T follicular helper cell (primary cell): ENCODE measurements at regions not wholly inside any gene's neighbourhood (a gene's known extent, or its start where the extent isn't known, plus 50 kb on each side); places are given as distances from the start of the nearest gene placed in this dataset.

ENCODE experiments used
- DNase-seq: peaks from one replicate; pipeline ENCODE4 v3.0.0-alpha.2; 2020; ENCODE audit warnings: low read depth

- DNase-seq: no peak
Measured at GRCh38 chr2:238635647-238636051, 208.9 kb downstream of the ASB1 start.

GRCh38 chr2:238636269-238637073, 209.7 kb downstream of the ASB1 start:
- DNase-seq: no peak

- DNase-seq: no peak
Measured at GRCh38 chr2:238638100-238638981, 209.5 kb upstream of the TWIST2 start.

DNA sequence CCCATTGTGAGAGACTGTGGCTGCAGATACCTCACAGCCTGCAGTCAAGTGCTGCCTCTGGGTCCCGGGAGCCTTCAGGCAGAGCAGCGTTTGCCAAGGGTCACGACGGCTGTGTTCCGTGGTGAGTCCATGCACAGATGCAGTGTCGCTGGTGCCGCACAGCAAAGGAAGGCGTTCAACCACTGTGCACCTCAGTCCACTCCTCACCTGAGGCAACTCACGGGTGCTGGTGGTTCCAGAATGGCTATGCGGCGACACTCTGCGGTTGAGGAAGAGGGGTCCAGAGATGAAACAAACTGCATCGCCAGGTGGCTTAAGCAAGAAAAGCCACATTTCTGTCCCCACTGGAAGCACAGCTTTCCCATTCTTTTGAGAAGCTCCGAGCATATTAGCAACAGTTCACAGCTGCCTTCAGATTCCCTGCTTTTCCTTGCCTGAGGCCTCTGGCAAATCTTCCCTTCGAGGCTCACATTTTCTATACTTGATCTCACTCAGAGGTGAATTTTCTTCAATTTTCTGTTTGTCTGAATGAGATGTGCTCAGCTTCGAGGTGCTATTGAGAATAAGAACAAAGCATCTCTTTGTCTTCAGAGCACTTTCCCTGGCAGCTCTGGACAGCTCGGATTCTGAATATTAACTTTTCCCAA, 208.8 kb upstream of the TWIST2 start:
- DNase-seq: no peak

DNA sequence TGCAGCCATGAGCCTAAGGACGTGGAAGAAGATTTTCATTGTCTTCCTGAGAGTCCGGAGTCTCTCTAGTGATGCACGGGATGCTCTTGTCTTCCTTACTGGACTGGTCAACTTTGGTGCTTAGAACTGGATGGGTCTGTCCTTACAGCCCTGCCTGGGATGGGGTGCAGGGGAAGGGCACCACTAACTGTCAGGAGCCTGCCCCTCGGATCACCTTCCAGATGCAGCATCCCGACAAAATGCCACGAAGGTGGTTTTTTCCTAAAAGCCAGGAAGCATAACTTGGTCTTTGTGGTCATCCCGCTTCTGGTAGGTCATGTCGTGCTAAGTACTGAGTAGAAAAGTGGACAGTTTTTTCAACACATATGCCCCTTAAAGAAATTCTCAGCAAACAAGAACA, 207.4 kb upstream of the TWIST2 start:
- no peak for DNase-seq

GRCh38 chr2:238642973-238643372, 204.9 kb upstream of the TWIST2 start:
- no peak for DNase-seq

DNA sequence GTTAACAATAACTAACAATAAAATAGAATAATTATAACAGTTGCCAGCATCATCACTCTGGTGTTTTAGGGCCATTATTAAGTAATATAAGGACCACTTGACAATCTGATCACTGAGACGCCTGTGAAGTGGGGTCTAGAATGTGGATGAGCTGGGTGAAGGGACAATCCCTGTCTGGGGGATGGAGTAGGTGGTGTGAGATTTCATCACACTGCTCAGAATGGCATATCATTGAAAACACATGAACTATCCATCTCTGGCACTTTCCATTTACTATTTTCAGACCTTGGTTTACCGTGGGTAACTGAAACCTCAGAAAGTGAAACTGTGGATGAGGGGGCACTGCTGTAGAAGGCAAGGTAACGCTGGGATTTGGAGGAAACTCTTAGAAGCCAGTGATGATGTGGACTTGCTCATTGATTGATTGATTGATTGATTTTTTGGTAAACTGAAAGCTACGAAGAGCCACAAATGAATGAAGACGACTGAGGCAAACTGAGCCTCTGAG, 204.4 kb upstream of the TWIST2 start:
- no peak for DNase-seq

- no peak for DNase-seq
Measured at GRCh38 chr2:238644095-238645081, 203.5 kb upstream of the TWIST2 start.

- no peak for DNase-seq
Measured at GRCh38 chr2:238645095-238645494, 202.8 kb upstream of the TWIST2 start.

DNA sequence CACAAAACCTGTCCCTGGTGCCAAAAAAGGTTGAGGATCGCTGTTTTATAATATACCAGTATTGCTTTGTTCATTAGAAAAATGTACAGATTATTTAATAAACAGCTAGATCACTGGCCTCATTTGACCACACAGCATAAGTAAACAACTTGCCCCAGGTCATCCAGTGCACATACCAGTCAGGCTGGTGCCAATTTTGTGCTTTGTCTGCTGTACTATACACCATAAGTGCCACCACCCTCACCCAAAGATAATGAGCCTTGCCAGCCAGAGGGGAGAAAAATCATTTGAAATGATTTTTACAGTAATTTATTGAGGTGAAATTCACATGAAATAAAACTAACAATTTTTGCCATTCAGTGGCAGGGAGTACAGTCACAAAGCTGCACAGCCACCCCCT, 202.2 kb upstream of the TWIST2 start:
- no peak for DNase-seq

DNA sequence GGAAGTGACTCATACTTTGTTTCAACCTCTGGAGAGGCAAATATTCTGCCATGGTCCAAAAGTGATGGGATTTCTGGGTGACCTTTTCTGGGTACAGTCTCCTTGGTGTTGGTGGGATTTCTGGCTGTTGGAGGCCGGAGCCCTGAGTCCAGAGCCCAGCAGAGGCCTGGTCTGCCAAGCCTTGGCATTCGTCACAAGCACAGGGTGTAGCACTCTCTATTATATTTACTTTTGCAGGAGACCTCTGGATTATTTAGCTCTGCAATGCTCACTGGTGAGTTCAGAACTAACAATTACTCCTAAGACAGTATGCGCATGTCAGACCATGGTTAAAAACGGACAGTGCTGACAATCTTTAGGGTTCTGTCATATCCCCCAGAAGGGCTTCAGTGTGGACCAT, 201.6 kb upstream of the TWIST2 start:
- DNase-seq: no peak

- no peak for DNase-seq
Measured at GRCh38 chr2:238646803-238647202, 201.1 kb upstream of the TWIST2 start.

DNA sequence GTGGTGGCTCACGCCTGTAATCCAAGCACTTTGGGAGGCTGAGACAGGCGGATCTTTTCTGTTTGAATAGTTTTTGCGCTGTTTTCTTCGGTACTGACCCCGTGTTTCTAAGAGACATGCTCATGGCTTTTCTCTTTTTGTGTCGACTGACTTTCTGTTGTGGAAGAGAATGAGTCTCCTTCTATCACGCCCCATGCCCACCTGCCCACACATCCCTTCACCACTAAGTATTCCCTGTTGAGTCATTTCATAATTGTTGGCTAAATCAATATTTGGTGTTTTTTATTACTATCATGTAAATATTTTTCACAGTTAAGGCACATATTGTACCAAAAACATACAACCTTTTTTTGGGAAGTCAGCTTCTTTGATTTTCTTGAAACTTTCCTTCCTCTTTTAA, 198.8 kb upstream of the TWIST2 start:
- DNase-seq: no peak

DNA sequence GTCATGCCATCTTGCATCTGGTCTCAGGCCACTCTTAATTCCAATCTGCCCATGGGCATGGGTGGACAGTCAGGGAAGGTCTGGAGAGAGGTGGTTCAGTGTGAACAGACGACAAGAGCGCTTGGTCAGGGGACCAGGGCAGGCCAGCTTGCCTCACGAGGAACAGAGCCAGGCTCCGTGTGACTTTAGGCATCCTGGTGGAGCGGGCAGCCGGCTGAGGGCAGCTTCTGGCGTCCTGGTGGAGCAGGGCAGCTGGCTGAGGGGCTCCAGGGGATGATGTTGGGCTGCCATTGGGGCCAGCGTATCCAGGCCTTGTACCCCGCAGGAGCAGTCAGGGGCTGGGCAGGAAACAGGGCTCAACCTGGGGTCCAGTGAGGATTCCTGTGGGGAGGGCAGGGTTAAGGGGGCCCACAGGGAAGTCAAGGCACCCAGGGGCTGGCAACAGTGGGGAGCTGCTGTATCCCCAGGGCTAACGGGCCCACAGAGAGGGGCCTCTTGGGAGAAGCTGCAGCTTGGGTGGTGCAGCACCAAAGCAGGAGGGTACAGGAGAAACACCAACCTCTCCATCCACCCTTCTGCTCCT, 197.9 kb upstream of the TWIST2 start:
- DNase-seq: no peak

GRCh38 chr2:238650536-238650935, 197.3 kb upstream of the TWIST2 start:
- DNase-seq: no peak

GRCh38 chr2:238651306-238652052, 196.4 kb upstream of the TWIST2 start:
- no peak for DNase-seq

DNA sequence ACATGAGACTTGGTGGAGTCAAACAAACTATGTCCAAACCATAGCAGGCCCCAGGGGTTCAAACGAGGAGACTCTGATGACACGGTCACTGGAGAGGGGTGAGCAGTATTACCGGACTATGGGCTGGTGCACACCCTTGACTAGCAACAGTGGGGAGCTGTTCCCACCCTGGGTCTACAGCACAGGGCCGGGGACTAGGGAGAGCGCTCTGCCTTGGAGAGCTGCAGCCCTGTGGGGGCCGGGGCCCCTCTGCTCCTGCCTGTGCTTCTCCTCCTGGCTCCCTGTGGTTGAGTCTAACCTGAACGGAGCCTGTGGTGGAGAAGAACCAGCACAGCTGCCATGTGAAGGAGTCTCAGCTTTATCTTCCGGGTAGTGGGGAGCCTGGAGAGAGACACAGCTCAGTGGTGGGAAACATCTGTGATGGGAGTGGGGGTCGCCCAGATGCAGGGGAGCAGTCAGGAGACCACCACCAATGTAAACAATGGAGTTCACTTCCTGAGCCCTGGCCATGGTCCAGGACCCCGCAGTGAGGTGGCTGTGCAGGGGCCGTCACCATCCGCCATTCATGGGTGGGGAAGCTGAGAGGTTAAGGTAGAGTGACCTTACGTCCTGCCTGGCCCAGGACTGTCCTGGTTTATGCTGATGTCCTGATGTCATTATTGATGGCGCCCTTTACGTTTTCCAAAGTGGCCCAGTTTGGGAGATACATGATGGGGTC, 195.7 kb upstream of the TWIST2 start:
- DNase-seq: no peak

- DNase-seq: no peak
Measured at GRCh38 chr2:238652771-238653157, 195.1 kb upstream of the TWIST2 start.

DNA sequence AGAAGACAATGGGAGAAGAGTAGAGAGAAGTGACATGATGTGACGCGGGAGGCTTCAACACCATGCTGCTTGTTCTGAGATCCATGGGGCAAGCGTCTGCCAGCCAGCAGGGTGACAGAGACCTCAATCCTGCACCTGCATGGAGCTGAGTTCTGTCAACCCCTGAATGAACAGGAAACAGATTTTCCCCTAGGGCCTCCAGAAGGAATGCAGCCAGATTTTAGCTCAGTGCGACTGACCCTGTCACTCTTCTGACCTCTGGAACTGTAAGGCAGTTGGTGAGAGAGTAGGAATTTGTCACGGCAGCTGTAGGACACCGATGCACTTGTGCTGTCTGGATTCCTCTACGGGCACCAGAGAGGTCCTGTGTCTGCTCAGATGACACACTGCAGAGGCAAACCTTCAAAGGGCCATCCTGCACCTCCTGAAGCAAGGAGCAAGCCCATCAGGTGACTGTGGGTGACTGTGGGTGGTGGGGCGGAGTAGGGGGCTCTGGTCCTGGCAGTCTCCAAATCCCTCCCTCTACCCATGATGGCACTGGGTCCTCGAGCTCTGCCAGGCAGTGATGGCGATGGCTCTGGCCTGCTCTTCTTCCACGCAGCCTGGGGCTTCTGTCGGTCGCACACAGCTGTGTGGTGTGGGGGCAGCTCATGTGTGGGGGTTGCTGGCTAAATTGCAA, 194.3 kb upstream of the TWIST2 start:
- DNase-seq: no peak
